ELF-1 (cell line): ENCODE measurements at regions not wholly inside any gene's neighbourhood (a gene's known extent, or its start where the extent isn't known, plus 50 kb on each side); places are given as distances from the start of the nearest gene placed in this dataset.
A peak's percentile ranks its signal among the peaks of the same experiment; 100 is the strongest.
"Not testable (repeated sequence)": the region's sequence is repeated elsewhere in the genome, so short reads cannot be mapped to it uniquely, and the experiment has no call there.

Source experiments
- DNase-seq: peaks from one replicate; pipeline ENCODE4 v3.0.0-alpha.2; 2016; ENCODE audit warnings: low read depth, low spot score

- DNase-seq: peak; percentile 42
Measured at GRCh38 chr5:101782352-101783103, 513.6 kb downstream of the SLCO4C1 start.

GRCh38 chr5:101751105-101751504 lies 545.0 kb downstream of the SLCO4C1 start:
- no peak for DNase-seq

GRCh38 chr5:101743000-101743399 lies 553.1 kb downstream of the SLCO4C1 start:
- not testable (repeated sequence) for DNase-seq

- DNase-seq: no peak
Measured at GRCh38 chr5:101728933-101729332, 567.2 kb downstream of the SLCO4C1 start.

GRCh38 chr5:101721543-101721942 lies 574.5 kb downstream of the SLCO4C1 start:
- DNase-seq: no peak

GRCh38 chr5:101720033-101720432 lies 576.1 kb downstream of the SLCO4C1 start:
- DNase-seq: no peak

- no peak for DNase-seq
Measured at GRCh38 chr5:101717721-101718120, 578.4 kb downstream of the SLCO4C1 start.

- no peak for DNase-seq
Measured at GRCh38 chr5:101716941-101717340, 579.1 kb downstream of the SLCO4C1 start.

GRCh38 chr5:101715790-101716189 lies 580.3 kb downstream of the SLCO4C1 start:
- peak; percentile 51 for DNase-seq

GRCh38 chr5:101689306-101689705 lies 606.8 kb downstream of the SLCO4C1 start:
- DNase-seq: no peak

GRCh38 chr5:101688156-101688555 lies 607.9 kb downstream of the SLCO4C1 start:
- DNase-seq: no peak

- DNase-seq: no peak
Measured at GRCh38 chr5:101687349-101687985, 608.6 kb downstream of the SLCO4C1 start.

GRCh38 chr5:101686536-101687157 lies 609.4 kb downstream of the SLCO4C1 start:
- no peak for DNase-seq

- no peak for DNase-seq
Measured at GRCh38 chr5:101679816-101680215, 616.3 kb downstream of the SLCO4C1 start.

- DNase-seq: peak; percentile 81
Measured at GRCh38 chr5:101678481-101679193, 617.4 kb downstream of the SLCO4C1 start.

- peak; percentile 43 for DNase-seq
Measured at GRCh38 chr5:101677961-101678360, 618.1 kb downstream of the SLCO4C1 start.

GRCh38 chr5:101676646-101677045 lies 619.4 kb downstream of the SLCO4C1 start:
- DNase-seq: no peak

- DNase-seq: no peak
Measured at GRCh38 chr5:101675510-101676219, 620.4 kb downstream of the SLCO4C1 start.

- DNase-seq: no peak
Measured at GRCh38 chr5:101673120-101673519, 623.0 kb downstream of the SLCO4C1 start.

GRCh38 chr5:101664071-101664791 lies 631.9 kb downstream of the SLCO4C1 start:
- no peak for DNase-seq

GRCh38 chr5:101663543-101663942 lies 632.5 kb downstream of the SLCO4C1 start:
- no peak for DNase-seq
